OCI-LY7 (cell line): ENCODE measurements at regions not wholly inside any gene's neighbourhood (a gene's known extent, or its start where the extent isn't known, plus 50 kb on each side); places are given as distances from the start of the nearest gene placed in this dataset.

Experiments
- BruUV-seq: library from RNA; stranded (reverse); fragments of 400-500 nt; replicated peaks from 2 replicates; lab custom pipeline; 2021; lab: Mats Ljungman, UMichigan
- CTCF ChIA-PET: fragments of 300-600 bp; sonication (Branson Sonifier 250); formaldehyde crosslinking; loops from one replicate; lab custom pipeline; 2022; ENCODE audit warnings: antibody characterized with exemption; ENCODE audit not compliant: unreplicated experiment; lab: Charles Lee
- POLR2A ChIA-PET: fragments of 300-600 bp; sonication (Branson Sonifier 250); formaldehyde crosslinking; loops from one replicate; lab custom pipeline; 2022; ENCODE audit warnings: antibody characterized with exemption; lab: Charles Lee
- DNase-seq: peaks from one replicate; pipeline ENCODE4 v3.0.0-alpha.2; 2015; ENCODE audit warnings: low spot score
- H2AFZ ChIP-seq: fragments of 200-600 bp; sonication (generic), shearing (Covaris generic); 2 replicates; pipeline ENCODE4 v1.6.1; 2014; ENCODE audit warnings: mild to moderate bottlenecking, antibody characterized with exemption, low read length, moderate library complexity
- H3K27ac ChIP-seq: fragments of 200-600 bp; sonication (generic); 2 replicates; pipeline ENCODE4 v1.5.1; 2014; ENCODE audit warnings: mixed run types, low read depth, mild to moderate bottlenecking, moderate library complexity, low read length, inconsistent platforms; ENCODE audit not compliant: poor library complexity, severe bottlenecking
- H3K36me3 ChIP-seq: fragments of 200-600 bp; sonication (generic); 2 replicates; pipeline ENCODE4 v1.6.1; 2014; ENCODE audit warnings: mild to moderate bottlenecking, antibody characterized with exemption, low read length, moderate library complexity, mixed read lengths; ENCODE audit not compliant: insufficient read depth
- H3K4me1 ChIP-seq: fragments of 200-600 bp; sonication (generic); 2 replicates; pipeline ENCODE4 v1.5.1; 2014; ENCODE audit warnings: mild to moderate bottlenecking, low read length; ENCODE audit not compliant: insufficient read depth, poor library complexity, severe bottlenecking
- H3K4me2 ChIP-seq: fragments of 200-600 bp; sonication (generic); 2 replicates; pipeline ENCODE4 v1.6.1; 2014; ENCODE audit warnings: mild to moderate bottlenecking, low read length
- H3K4me3 ChIP-seq: fragments of 200-600 bp; sonication (generic); 2 replicates; pipeline ENCODE4 v1.5.1; 2014; ENCODE audit warnings: mild to moderate bottlenecking, low read depth, low read length; ENCODE audit not compliant: poor library complexity, severe bottlenecking
- H3K79me2 ChIP-seq: fragments of 200-600 bp; sonication (generic); 2 replicates; pipeline ENCODE4 v1.6.1; 2016; ENCODE audit warnings: low read depth, mild to moderate bottlenecking, low read length, moderate library complexity, mixed read lengths; ENCODE audit not compliant: insufficient read depth
- H3K9me2 ChIP-seq: fragments of 200-600 bp; sonication (generic); 2 replicates; pipeline ENCODE4 v1.6.1; 2016; ENCODE audit warnings: mild to moderate bottlenecking, low read length, mixed read lengths; ENCODE audit not compliant: insufficient read depth
- H3K9me3 ChIP-seq: fragments of 200-600 bp; sonication (generic); 2 replicates; pipeline ENCODE4 v1.6.1; 2014; ENCODE audit warnings: mild to moderate bottlenecking, mixed run types, low read length, mixed read lengths
- H4K20me1 ChIP-seq: fragments of 200-600 bp; sonication (generic); 2 replicates; pipeline ENCODE4 v1.6.1; 2014; ENCODE audit warnings: mild to moderate bottlenecking, antibody characterized with exemption, low read length, moderate library complexity, mixed read lengths; ENCODE audit not compliant: insufficient read depth
- EZH2phosphoT487 ChIP-seq: fragments of 200-600 bp; sonication (generic); IDR thresholded peaks from 2 replicates; pipeline ENCODE4 v1.6.1; 2018; ENCODE audit warnings: low read depth, borderline replicate concordance, mild to moderate bottlenecking, mixed run types, antibody characterized with exemption, low read length, moderate library complexity, mixed read lengths
- intact Hi-C: fragments of 100-400 bp; cut with micrococcal nuclease; formaldehyde crosslinking; loops from one replicate; pipeline ENCODE4 v1.10.0; 2022; ENCODE audit not compliant: unreplicated experiment
- TF ChIP-seq, protein P1 (sequence below): fragments of 200-600 bp; sonication (generic); conservative IDR thresholded peaks from 2 replicates; pipeline ENCODE4 v1.5.1; 2014; ENCODE audit warnings: mild to moderate bottlenecking, antibody characterized with exemption, low read length, moderate library complexity, mixed read lengths

DNA sequence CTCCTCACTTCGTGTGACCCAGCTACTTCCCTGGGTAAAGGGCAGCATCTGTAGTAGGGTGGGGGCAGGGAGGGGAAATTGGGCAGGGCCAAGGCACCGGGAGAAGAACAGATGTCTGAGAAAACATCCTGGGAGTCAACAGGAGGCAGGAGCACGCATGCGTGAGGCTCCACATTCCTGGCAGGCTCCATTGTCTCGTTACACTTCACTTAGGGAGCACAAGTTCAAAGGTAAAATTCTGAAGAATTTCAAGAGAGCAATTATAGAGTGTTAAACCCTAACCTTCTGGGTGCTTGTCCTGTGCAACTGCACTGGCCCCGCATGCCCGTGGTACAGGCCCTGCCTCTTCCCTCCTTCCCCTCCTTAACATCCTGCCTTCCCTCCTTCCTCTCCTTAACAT lies 79.6 kb upstream of the POMP start:
- H3K4me2 ChIP-seq: no peak overlapping the region
- no peak overlapping the region for H3K27ac ChIP-seq
- intact Hi-C loops: no loop called here
- H4K20me1 ChIP-seq: no peaks in the 10 kb centered on the region
- H3K4me3 ChIP-seq: no peak overlapping the region
- no peaks in the 10 kb centered on the region for H3K9me3 ChIP-seq
- ChIA-PET CTCF (no interaction called here), POLR2A (interaction anchor here (0.6 kb wide), 1 partner anchor 406 kb away, joined by 3 read pairs; no protein-coding TSS in a partner anchor)
- BruUV-seq: no TSS peak
- DNase-seq: no peak
- no peaks in the 10 kb centered on the region for H3K9me2 ChIP-seq
- TF ChIP-seq, protein P1, sequence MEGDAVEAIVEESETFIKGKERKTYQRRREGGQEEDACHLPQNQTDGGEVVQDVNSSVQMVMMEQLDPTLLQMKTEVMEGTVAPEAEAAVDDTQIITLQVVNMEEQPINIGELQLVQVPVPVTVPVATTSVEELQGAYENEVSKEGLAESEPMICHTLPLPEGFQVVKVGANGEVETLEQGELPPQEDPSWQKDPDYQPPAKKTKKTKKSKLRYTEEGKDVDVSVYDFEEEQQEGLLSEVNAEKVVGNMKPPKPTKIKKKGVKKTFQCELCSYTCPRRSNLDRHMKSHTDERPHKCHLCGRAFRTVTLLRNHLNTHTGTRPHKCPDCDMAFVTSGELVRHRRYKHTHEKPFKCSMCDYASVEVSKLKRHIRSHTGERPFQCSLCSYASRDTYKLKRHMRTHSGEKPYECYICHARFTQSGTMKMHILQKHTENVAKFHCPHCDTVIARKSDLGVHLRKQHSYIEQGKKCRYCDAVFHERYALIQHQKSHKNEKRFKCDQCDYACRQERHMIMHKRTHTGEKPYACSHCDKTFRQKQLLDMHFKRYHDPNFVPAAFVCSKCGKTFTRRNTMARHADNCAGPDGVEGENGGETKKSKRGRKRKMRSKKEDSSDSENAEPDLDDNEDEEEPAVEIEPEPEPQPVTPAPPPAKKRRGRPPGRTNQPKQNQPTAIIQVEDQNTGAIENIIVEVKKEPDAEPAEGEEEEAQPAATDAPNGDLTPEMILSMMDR: no peak
- no peak for TF ChIP-seq EZH2phosphoT487
- no peak overlapping the region for H2AFZ ChIP-seq
- no peaks in the 10 kb centered on the region for H3K4me1 ChIP-seq
- H3K36me3 ChIP-seq: no peaks in the 10 kb centered on the region
- no peaks in the 10 kb centered on the region for H3K79me2 ChIP-seq

DNA sequence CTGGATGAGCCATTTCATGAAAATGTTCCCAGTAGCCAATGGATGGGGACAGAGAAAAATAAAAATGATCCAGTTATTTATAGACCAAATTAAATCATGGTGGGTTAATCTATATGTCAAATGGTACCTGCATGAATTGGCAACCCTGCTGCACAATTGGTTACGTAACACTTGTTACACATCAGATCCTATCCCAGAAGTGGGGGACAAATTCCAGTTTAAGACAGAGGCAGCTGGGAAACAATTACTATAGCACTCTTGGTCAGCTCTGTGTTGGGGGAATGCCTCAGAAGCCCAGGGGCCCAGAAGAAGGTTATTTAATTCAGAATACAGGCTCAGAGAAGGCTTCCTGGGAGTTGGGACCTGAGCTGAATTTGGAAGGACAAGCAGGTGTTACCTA lies 81.1 kb upstream of the FLT1 start:
- H3K4me3 ChIP-seq: no peak overlapping the region
- H3K9me2 ChIP-seq: no peaks in the 10 kb centered on the region
- H2AFZ ChIP-seq: no peak overlapping the region
- no peak overlapping the region for H3K27ac ChIP-seq
- H3K4me1 ChIP-seq: no peaks in the 10 kb centered on the region
- H3K9me3 ChIP-seq: no peaks in the 10 kb centered on the region
- intact Hi-C loops: no loop called here
- no peaks in the 10 kb centered on the region for H3K79me2 ChIP-seq
- H4K20me1 ChIP-seq: no peaks in the 10 kb centered on the region
- ChIA-PET CTCF (no interaction called here), POLR2A (no interaction called here)
- no peak for TF ChIP-seq EZH2phosphoT487
- TF ChIP-seq, protein P1: no peak
- DNase-seq: no peak
- H3K36me3 ChIP-seq: no peaks in the 10 kb centered on the region
- BruUV-seq: no TSS peak
- no peak overlapping the region for H3K4me2 ChIP-seq

- Histone ChIP-seq H3K79me2 (no peaks in the 10 kb centered on the region), H3K4me2 (no peak overlapping the region), H3K4me1 (no peaks in the 10 kb centered on the region), H3K4me3 (no peak overlapping the region), H3K27ac (no peak overlapping the region), H3K36me3 (no peaks in the 10 kb centered on the region), H3K9me3 (no peaks in the 10 kb centered on the region), H2AFZ (no peak overlapping the region), H3K9me2 (no peaks in the 10 kb centered on the region), H4K20me1 (no peaks in the 10 kb centered on the region)
- intact Hi-C loops: no loop called here
- TF ChIP-seq EZH2phosphoT487: no peak
- TF ChIP-seq, protein P1: no peak
- no peak for DNase-seq
- BruUV-seq: no TSS peak
- CTCF ChIA-PET: no interaction called here
- POLR2A ChIA-PET: no interaction called here
These were observed 80.3 kb upstream of the FLT1 start for GRCh38 chr13:28575200-28575599.
